Chondrocyte (in vitro differentiated cells): ENCODE measurements at regions not wholly inside any gene's neighbourhood (a gene's known extent, or its start where the extent isn't known, plus 50 kb on each side); places are given as distances from the start of the nearest gene placed in this dataset.

Experiments
- DNase-seq: peaks from one replicate; pipeline ENCODE4 v3.0.0; 2021; ENCODE audit warnings: mixed read lengths, low spot score
- H3K27ac Mint-ChIP-seq: one replicate; pipeline ENCODE4 v1.8.0; 2021; ENCODE audit warnings: mild to moderate bottlenecking, moderate library complexity, mixed read lengths; ENCODE audit not compliant: unreplicated experiment
- H3K27me3 Mint-ChIP-seq: 2 replicates; pipeline ENCODE4 v1.8.0; 2021; ENCODE audit warnings: low read depth, mixed read lengths
- H3K36me3 Mint-ChIP-seq: 2 replicates; pipeline ENCODE4 v1.8.0; 2021; ENCODE audit warnings: low read depth, mixed read lengths
- H3K4me1 Mint-ChIP-seq: 2 replicates; pipeline ENCODE4 v1.8.0; 2021; ENCODE audit warnings: low read depth, mild to moderate bottlenecking, mixed read lengths
- H3K4me3 Mint-ChIP-seq: one replicate; pipeline ENCODE4 v1.8.0; 2021; ENCODE audit warnings: mild to moderate bottlenecking, moderate library complexity, mixed read lengths; ENCODE audit not compliant: unreplicated experiment
- H3K9me3 Mint-ChIP-seq: 2 replicates; pipeline ENCODE4 v1.8.0; 2021; ENCODE audit warnings: low read depth, mixed read lengths
- CTCF ChIP-seq: fragments of 200-600 bp; sonication (generic); IDR thresholded peaks from 2 replicates; pipeline ENCODE4 v1.5.0; 2021; ENCODE audit warnings: antibody characterized with exemption, mild to moderate bottlenecking, moderate library complexity

GRCh38 chr14:29486132-29486531, 441.5 kb downstream of the PRKD1 start:
- Mint-ChIP-seq H3K27ac (no peak overlapping the region), H3K36me3 (no peaks in the 10 kb centered on the region), H3K4me1 (no peaks in the 10 kb centered on the region), H3K4me3 (no peak overlapping the region), H3K27me3 (no peaks in the 10 kb centered on the region), H3K9me3 (peaks cover 3% of the 10 kb centered on the region)
- no peak for DNase-seq
- no peak for TF ChIP-seq CTCF

GRCh38 chr14:29489911-29490425, 437.7 kb downstream of the PRKD1 start:
- Mint-ChIP-seq H3K4me1 (no peaks in the 10 kb centered on the region), H3K27ac (no peak overlapping the region), H3K27me3 (peaks cover 8% of the 10 kb centered on the region), H3K4me3 (no peak overlapping the region), H3K9me3 (no peaks in the 10 kb centered on the region), H3K36me3 (no peaks in the 10 kb centered on the region)
- no peak for DNase-seq
- no peak for TF ChIP-seq CTCF

GRCh38 chr14:29493849-29494248, 433.8 kb downstream of the PRKD1 start:
- H3K4me3 Mint-ChIP-seq: no peak overlapping the region
- no peak for DNase-seq
- no peaks in the 10 kb centered on the region for H3K4me1 Mint-ChIP-seq
- peaks cover 8% of the 10 kb centered on the region for H3K9me3 Mint-ChIP-seq
- H3K27ac Mint-ChIP-seq: no peak overlapping the region
- H3K36me3 Mint-ChIP-seq: no peaks in the 10 kb centered on the region
- no peak for TF ChIP-seq CTCF
- peaks cover 8% of the 10 kb centered on the region for H3K27me3 Mint-ChIP-seq

GRCh38 chr14:29494312-29494711, 433.3 kb downstream of the PRKD1 start:
- H3K4me3 Mint-ChIP-seq: no peak overlapping the region
- no peak for TF ChIP-seq CTCF
- no peaks in the 10 kb centered on the region for H3K4me1 Mint-ChIP-seq
- peaks cover 8% of the 10 kb centered on the region for H3K27me3 Mint-ChIP-seq
- H3K9me3 Mint-ChIP-seq: peaks cover 8% of the 10 kb centered on the region
- DNase-seq: no peak
- no peaks in the 10 kb centered on the region for H3K36me3 Mint-ChIP-seq
- H3K27ac Mint-ChIP-seq: no peak overlapping the region

GRCh38 chr14:29503903-29504302, 423.7 kb downstream of the PRKD1 start:
- H3K4me1 Mint-ChIP-seq: no peaks in the 10 kb centered on the region
- peaks cover 5% of the 10 kb centered on the region for H3K27me3 Mint-ChIP-seq
- no peak for TF ChIP-seq CTCF
- no peak for DNase-seq
- H3K4me3 Mint-ChIP-seq: no peak overlapping the region
- no peaks in the 10 kb centered on the region for H3K36me3 Mint-ChIP-seq
- peaks cover 8% of the 10 kb centered on the region for H3K9me3 Mint-ChIP-seq
- no peak overlapping the region for H3K27ac Mint-ChIP-seq
